Neural progenitor cell (in vitro differentiated cells): ENCODE measurements at regions not wholly inside any gene's neighbourhood (a gene's known extent, or its start where the extent isn't known, plus 50 kb on each side); places are given as distances from the start of the nearest gene placed in this dataset.

Source experiments
- DNase-seq: peaks from one replicate; pipeline ENCODE4 v3.0.0-alpha.2; 2016; ENCODE audit warnings: low spot score
- H2AFZ ChIP-seq: fragments of 200-600 bp; sonication (generic); replicated peaks from 2 replicates; pipeline ENCODE4 v1.6.1; 2016; ENCODE audit warnings: antibody characterized with exemption
- H3F3A ChIP-seq: fragments of 200-600 bp; sonication (generic); 2 replicates; pipeline ENCODE4 v1.6.1; 2016; ENCODE audit warnings: antibody characterized with exemption, low read depth
- H3K27ac ChIP-seq: fragments of 200-600 bp; sonication (generic); 2 replicates; pipeline ENCODE4 v1.5.1; 2016; ENCODE audit warnings: mild to moderate bottlenecking
- H3K27me3 ChIP-seq: fragments of 200-600 bp; sonication (generic); 2 replicates; pipeline ENCODE4 v1.6.1; 2016; ENCODE audit warnings: mild to moderate bottlenecking, moderate library complexity
- H3K36me3 ChIP-seq: fragments of 200-600 bp; sonication (generic); 2 replicates; pipeline ENCODE4 v1.5.1; 2016
- H3K4me1 ChIP-seq: fragments of 200-600 bp; sonication (generic); 2 replicates; pipeline ENCODE4 v1.6.1; 2016; ENCODE audit warnings: mixed run types
- H3K4me2 ChIP-seq: fragments of 200-600 bp; sonication (generic); 2 replicates; pipeline ENCODE4 v1.6.1; 2016
- H3K4me3 ChIP-seq: fragments of 200-600 bp; sonication (generic); 2 replicates; pipeline ENCODE4 v1.5.1; 2016
- H3K79me2 ChIP-seq: fragments of 200-600 bp; sonication (generic); 2 replicates; pipeline ENCODE4 v1.6.1; 2016; ENCODE audit warnings: low read depth
- H3K9ac ChIP-seq: fragments of 200-600 bp; sonication (generic); 2 replicates; pipeline ENCODE4 v1.6.1; 2016
- H3K9me3 ChIP-seq: fragments of 200-600 bp; sonication (generic); 2 replicates; pipeline ENCODE4 v1.5.1; 2016; ENCODE audit warnings: low read depth
- H4K20me1 ChIP-seq: fragments of 200-600 bp; sonication (generic); 2 replicates; pipeline ENCODE4 v1.6.1; 2016; ENCODE audit warnings: low read depth
- H3K27ac Mint-ChIP-seq: 3 replicates; pipeline ENCODE4 v1.8.0; 2021; ENCODE audit warnings: mixed read lengths
- H3K27me3 Mint-ChIP-seq: 2 replicates; pipeline ENCODE4 v1.8.0; 2022; ENCODE audit warnings: low read depth, mild to moderate bottlenecking, inconsistent platforms, moderate library complexity, mixed read lengths; ENCODE audit not compliant: insufficient read depth
- H3K36me3 Mint-ChIP-seq: 3 replicates; pipeline ENCODE4 v1.8.0; 2021; ENCODE audit warnings: mixed read lengths
- H3K4me1 Mint-ChIP-seq: 3 replicates; pipeline ENCODE4 v1.8.0; 2021; ENCODE audit warnings: mixed read lengths
- H3K4me3 Mint-ChIP-seq: 3 replicates; pipeline ENCODE4 v1.8.0; 2021; ENCODE audit warnings: mild to moderate bottlenecking, moderate library complexity, mixed read lengths
- H3K9me3 Mint-ChIP-seq: 3 replicates; pipeline ENCODE4 v1.8.0; 2020; ENCODE audit warnings: mixed read lengths
- EZH2 ChIP-seq: fragments of 200-600 bp; sonication (generic); IDR thresholded peaks from 2 replicates; pipeline ENCODE4 v1.6.1; 2017; ENCODE audit warnings: antibody characterized with exemption, mild to moderate bottlenecking, moderate library complexity
- EZH2phosphoT487 ChIP-seq: fragments of 200-600 bp; sonication (generic); IDR thresholded peaks from 2 replicates; pipeline ENCODE4 v1.6.1; 2017; ENCODE audit warnings: antibody characterized with exemption
- TF ChIP-seq, protein P1 (sequence below): fragments of 200-600 bp; sonication (generic); IDR thresholded peaks from 2 replicates; pipeline ENCODE4 v1.5.1; 2017; ENCODE audit warnings: antibody characterized with exemption, mild to moderate bottlenecking

DNA sequence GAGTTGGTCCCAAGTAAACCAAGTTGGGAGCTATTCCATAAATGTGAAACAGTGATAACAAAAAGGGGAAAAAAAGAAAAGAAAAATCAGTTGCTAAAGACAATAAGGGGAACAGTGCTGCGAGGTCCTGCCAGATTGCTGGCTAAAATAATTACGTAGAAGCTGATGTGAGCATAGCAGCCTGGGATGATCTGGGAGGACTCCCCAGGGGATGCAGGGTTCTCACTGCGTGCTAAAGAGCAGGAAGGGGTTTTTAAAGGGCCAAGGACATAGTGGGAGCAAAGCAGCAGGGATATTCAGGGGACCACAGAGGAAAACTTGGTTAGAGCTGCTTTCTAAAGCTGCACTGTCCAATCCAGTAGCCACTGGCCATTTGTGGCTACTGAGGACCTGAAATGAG lies 133.0 kb upstream of the UMPS start:
- Mint-ChIP-seq H3K4me1 (peaks cover 10% of the 10 kb centered on the region), H3K27me3 (peaks cover 5% of the 10 kb centered on the region), H3K27ac (no peak overlapping the region), H3K9me3 (no peaks in the 10 kb centered on the region), H3K36me3 (no peaks in the 10 kb centered on the region), H3K4me3 (no peak overlapping the region)
- Histone ChIP-seq H3K79me2 (no peaks in the 10 kb centered on the region), H3K9me3 (no peaks in the 10 kb centered on the region), H2AFZ (no peak overlapping the region), H3K27ac (no peak overlapping the region), H3K9ac (no peak overlapping the region), H3F3A (no peaks in the 10 kb centered on the region), H3K4me1 (peaks cover 13% of the 10 kb centered on the region), H3K36me3 (no peaks in the 10 kb centered on the region), H3K4me2 (no peak overlapping the region), H3K27me3 (no peaks in the 10 kb centered on the region), H3K4me3 (no peak overlapping the region), H4K20me1 (no peaks in the 10 kb centered on the region)
- DNase-seq = no peak
- no peak for TF ChIP-seq EZH2
- TF ChIP-seq, protein P1, sequence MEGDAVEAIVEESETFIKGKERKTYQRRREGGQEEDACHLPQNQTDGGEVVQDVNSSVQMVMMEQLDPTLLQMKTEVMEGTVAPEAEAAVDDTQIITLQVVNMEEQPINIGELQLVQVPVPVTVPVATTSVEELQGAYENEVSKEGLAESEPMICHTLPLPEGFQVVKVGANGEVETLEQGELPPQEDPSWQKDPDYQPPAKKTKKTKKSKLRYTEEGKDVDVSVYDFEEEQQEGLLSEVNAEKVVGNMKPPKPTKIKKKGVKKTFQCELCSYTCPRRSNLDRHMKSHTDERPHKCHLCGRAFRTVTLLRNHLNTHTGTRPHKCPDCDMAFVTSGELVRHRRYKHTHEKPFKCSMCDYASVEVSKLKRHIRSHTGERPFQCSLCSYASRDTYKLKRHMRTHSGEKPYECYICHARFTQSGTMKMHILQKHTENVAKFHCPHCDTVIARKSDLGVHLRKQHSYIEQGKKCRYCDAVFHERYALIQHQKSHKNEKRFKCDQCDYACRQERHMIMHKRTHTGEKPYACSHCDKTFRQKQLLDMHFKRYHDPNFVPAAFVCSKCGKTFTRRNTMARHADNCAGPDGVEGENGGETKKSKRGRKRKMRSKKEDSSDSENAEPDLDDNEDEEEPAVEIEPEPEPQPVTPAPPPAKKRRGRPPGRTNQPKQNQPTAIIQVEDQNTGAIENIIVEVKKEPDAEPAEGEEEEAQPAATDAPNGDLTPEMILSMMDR = no peak
- TF ChIP-seq EZH2phosphoT487 = no peak

DNA sequence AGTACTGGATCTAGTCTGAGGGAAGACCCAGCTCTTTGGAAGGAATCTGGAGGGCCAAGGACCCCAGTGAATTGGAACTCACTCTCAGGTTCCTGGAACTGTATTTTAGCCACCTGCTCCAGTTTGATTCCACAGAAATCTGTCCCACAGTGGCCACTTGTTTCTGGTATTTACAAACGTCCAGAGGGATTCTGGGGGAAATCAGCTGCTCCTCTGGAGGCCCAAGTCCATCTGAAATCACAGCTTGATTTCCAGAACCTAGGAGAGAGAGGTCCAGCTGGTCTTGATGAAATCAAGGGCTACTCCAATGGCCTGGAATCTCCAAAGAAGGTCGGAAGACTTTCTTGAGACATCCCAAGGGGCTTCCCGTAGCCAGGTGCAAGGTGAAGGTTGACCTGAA lies 132.3 kb upstream of the UMPS start:
- peaks cover 5% of the 10 kb centered on the region for H3K27me3 Mint-ChIP-seq
- Histone ChIP-seq H3K4me1 (peaks cover 13% of the 10 kb centered on the region), H3K4me2 (no peak overlapping the region), H3K4me3 (no peak overlapping the region), H3K79me2 (no peaks in the 10 kb centered on the region), H4K20me1 (no peaks in the 10 kb centered on the region), H3K9ac (no peak overlapping the region), H2AFZ (no peak overlapping the region), H3K27ac (no peak overlapping the region), H3F3A (no peaks in the 10 kb centered on the region), H3K9me3 (no peaks in the 10 kb centered on the region), H3K36me3 (no peaks in the 10 kb centered on the region), H3K27me3 (no peaks in the 10 kb centered on the region)
- H3K36me3 Mint-ChIP-seq = no peaks in the 10 kb centered on the region
- H3K9me3 Mint-ChIP-seq = no peaks in the 10 kb centered on the region
- no peak overlapping the region for H3K27ac Mint-ChIP-seq
- no peak for DNase-seq
- H3K4me3 Mint-ChIP-seq = no peak overlapping the region
- H3K4me1 Mint-ChIP-seq = peaks cover 9% of the 10 kb centered on the region
- TF ChIP-seq EZH2phosphoT487 (no peak), EZH2 (no peak)
- TF ChIP-seq, protein P1 = no peak

DNA sequence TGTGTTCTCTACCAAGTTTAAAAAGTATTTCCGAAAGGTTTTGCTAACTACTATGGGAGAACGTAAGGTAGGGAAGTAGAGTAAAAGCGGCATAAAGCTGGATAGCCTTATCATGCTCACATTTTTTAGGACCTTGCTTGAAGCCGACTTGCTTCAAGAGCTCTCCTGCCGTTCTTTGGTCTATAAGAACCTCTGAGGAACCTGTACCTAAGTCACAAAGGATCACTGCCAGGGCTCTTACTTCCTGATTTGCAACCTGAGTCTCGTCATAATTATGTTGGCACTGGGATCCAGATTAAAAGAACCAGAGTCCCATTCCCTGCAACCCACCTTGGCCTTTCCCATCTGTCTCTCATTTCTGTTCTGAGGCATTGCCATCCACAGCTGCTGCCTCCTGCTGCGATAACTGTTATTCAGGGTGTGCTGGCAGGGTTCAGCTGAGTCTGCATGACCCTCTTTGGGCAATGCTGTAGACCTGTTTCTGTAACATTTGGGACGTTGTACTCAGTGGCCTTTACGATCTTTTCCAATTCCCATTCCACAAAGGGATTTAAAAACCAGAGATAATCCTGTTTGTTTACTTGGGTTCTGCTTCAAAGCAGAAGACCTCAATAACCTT lies 131.0 kb upstream of the UMPS start:
- Histone ChIP-seq H3K36me3 (no peaks in the 10 kb centered on the region), H3K9me3 (no peaks in the 10 kb centered on the region), H2AFZ (no peak overlapping the region), H4K20me1 (no peaks in the 10 kb centered on the region), H3K4me3 (no peak overlapping the region), H3K27me3 (no peaks in the 10 kb centered on the region), H3K79me2 (no peaks in the 10 kb centered on the region), H3K27ac (no peak overlapping the region), H3K9ac (no peak overlapping the region), H3K4me1 (peaks cover 13% of the 10 kb centered on the region), H3F3A (no peaks in the 10 kb centered on the region), H3K4me2 (no peak overlapping the region)
- Mint-ChIP-seq H3K27me3 (peaks cover 2% of the 10 kb centered on the region), H3K4me3 (no peak overlapping the region), H3K27ac (peak overlapping the region; percentile 55), H3K9me3 (no peaks in the 10 kb centered on the region), H3K36me3 (no peaks in the 10 kb centered on the region), H3K4me1 (peaks cover 6% of the 10 kb centered on the region)
- no peak for DNase-seq
- TF ChIP-seq EZH2phosphoT487 (no peak), EZH2 (no peak)
- TF ChIP-seq, protein P1 = no peak
